Esophagus squamous epithelium (tissue), 5 donors: ENCODE measurements at regions not wholly inside any gene's neighbourhood (a gene's known extent, or its start where the extent isn't known, plus 50 kb on each side); places are given as distances from the start of the nearest gene placed in this dataset.

Experiments used
- DNase-seq: peaks from one replicate; lab custom pipeline; 2025; lab: John Stamatoyannopoulos, UW
- H3K27ac ChIP-seq, 4 donors: fragments of 200-600 bp; sonication (generic); one replicate each; pipeline ENCODE4 v1.5.1; 2016 to 2019; ENCODE audit warnings: mild to moderate bottlenecking in 1 of 4
- H3K27me3 ChIP-seq, 4 donors: fragments of 200-600 bp; sonication (generic); 1 replicate in 3 of 4; 2 replicates in 1 of 4; pipeline versions ENCODE4 v1.5.1 to v1.6.0; 2017 to 2021; ENCODE audit warnings: antibody characterized with exemption in 1 of 4
- H3K36me3 ChIP-seq, 3 donors: fragments of 200-600 bp; sonication (generic); one replicate each; pipeline ENCODE4 v1.5.1; 2016 to 2019
- H3K4me1 ChIP-seq, 3 donors: fragments of 200-600 bp; sonication (generic); one replicate each; pipeline ENCODE4 v1.5.1; 2017 to 2019
- H3K4me3 ChIP-seq, 4 donors: fragments of 200-600 bp; sonication (generic); 1 replicate in 3 of 4; 2 replicates in 1 of 4; pipeline ENCODE4 v1.5.1; 2016 to 2019; ENCODE audit warnings: mild to moderate bottlenecking in 2 of 4, moderate library complexity in 1 of 4
- H3K9me3 ChIP-seq, 3 donors: fragments of 200-600 bp; sonication (generic); one replicate each; pipeline ENCODE4 v1.5.1; 2016 to 2019
- CTCF ChIP-seq, 6 experiments: fragments of 450-650 bp in 4 of 6; fragments of 200-600 bp in 2 of 6; sonication (generic) in 2 of 6; IDR thresholded peaks; one replicate each; pipeline ENCODE4 v1.5.1; 2016 to 2019; ENCODE audit warnings: antibody characterized with exemption in 6 of 6, mild to moderate bottlenecking in 4 of 6, moderate library complexity in 4 of 6
- POLR2A ChIP-seq, 4 donors: fragments of 450-650 bp; IDR thresholded peaks; one replicate each; pipeline ENCODE4 v1.6.1; 2017; ENCODE audit warnings: antibody characterized with exemption in 4 of 4, mild to moderate bottlenecking in 4 of 4, moderate library complexity in 3 of 4
- WGBS, 2 donors: methylation state at CpG; one replicate each; pipeline ENCODE4 v1.1.5; 2018; 5-methylcytosine and 5-hydroxymethylcytosine counted together
- intact Hi-C: fragments of 100-400 bp; cut with DNase I; formaldehyde crosslinking; loops from one replicate; pipeline ENCODE4 v1.15.0; 2022
- donor health status: DM: yes; HTN: yes; CAD: no.

GRCh38 chr1:65512967-65513780, 92.7 kb downstream of the LEPR start:
- no peaks in the 10 kb centered on the region for H3K27me3 ChIP-seq
- no peaks in the 10 kb centered on the region for H3K36me3 ChIP-seq
- H3K27ac ChIP-seq = no peak overlapping the region
- TF ChIP-seq CTCF (IDR thresholded peaks at IDR 0.05) (no peak), POLR2A (IDR thresholded peaks at IDR 0.05) (no peak)
- intact Hi-C loops = no loop called here
- no peak overlapping the region for H3K4me3 ChIP-seq
- no peaks in the 10 kb centered on the region for H3K4me1 ChIP-seq
- 62 to 76% methylated on average over 1 of the region's 1 CpG for WGBS, 2 donors
- no peak for DNase-seq
- H3K9me3 ChIP-seq = no peaks in the 10 kb centered on the region

GRCh38 chr1:65514041-65514440, 93.6 kb downstream of the LEPR start:
- intact Hi-C loops = no loop called here
- 47 to 59% methylated on average over 2 of the region's 2 CpGs for WGBS, 2 donors
- no peak overlapping the region for H3K27ac ChIP-seq
- DNase-seq = no peak
- TF ChIP-seq POLR2A (IDR thresholded peaks at IDR 0.05) (no peak), CTCF (IDR thresholded peaks at IDR 0.05) (no peak)
- H3K36me3 ChIP-seq = no peaks in the 10 kb centered on the region
- no peak overlapping the region for H3K4me3 ChIP-seq
- H3K27me3 ChIP-seq = no peaks in the 10 kb centered on the region
- no peaks in the 10 kb centered on the region for H3K4me1 ChIP-seq
- H3K9me3 ChIP-seq = no peaks in the 10 kb centered on the region

GRCh38 chr1:65524931-65525265, 104.4 kb downstream of the LEPR start:
- H3K4me3 ChIP-seq = peak overlapping the region; percentile 32 to 73 (median 48)
- no peak for TF ChIP-seq CTCF (IDR thresholded peaks at IDR 0.05)
- no peak for TF ChIP-seq POLR2A (IDR thresholded peaks at IDR 0.05)
- H3K36me3 ChIP-seq = no peaks in the 10 kb centered on the region
- peak overlapping the region; percentile 56 to 83 (median 71) for H3K27ac ChIP-seq
- WGBS, 2 donors = 44 to 54% methylated on average over 5 of the region's 5 CpGs
- H3K9me3 ChIP-seq = no peaks in the 10 kb centered on the region
- peaks cover 0 to 11% (median 8%) of the 10 kb centered on the region in 3 donors for H3K4me1 ChIP-seq
- DNase-seq = no peak
- H3K27me3 ChIP-seq = peaks cover 0 to 46% (median 3%) of the 10 kb centered on the region in 4 donors
- intact Hi-C loops = no loop called here

- TF ChIP-seq CTCF (IDR thresholded peaks at IDR 0.05) = no peak
- TF ChIP-seq POLR2A (IDR thresholded peaks at IDR 0.05) = no peak
- Histone ChIP-seq H3K27me3 (peaks cover 0 to 46% (median 3%) of the 10 kb centered on the region in 4 donors), H3K36me3 (no peaks in the 10 kb centered on the region), H3K9me3 (no peaks in the 10 kb centered on the region), H3K4me3 (peak overlapping the region; percentile 32 to 73 (median 48)), H3K4me1 (peaks cover 0 to 11% (median 8%) of the 10 kb centered on the region in 3 donors), H3K27ac (peak overlapping the region; percentile 56 to 83 (median 71))
- DNase-seq = no peak
- intact Hi-C loops = no loop called here
- 3 to 13% methylated on average over 8 to 19 of the region's 87 CpGs for WGBS, 2 donors
Measured at GRCh38 chr1:65525266-65526048, 105.0 kb downstream of the LEPR start.

GRCh38 chr1:65526049-65526556, 105.6 kb downstream of the LEPR start:
- DNase-seq = no peak
- no peaks in the 10 kb centered on the region for H3K36me3 ChIP-seq
- no peaks in the 10 kb centered on the region for H3K9me3 ChIP-seq
- intact Hi-C loops = no loop called here
- peaks cover 0 to 46% (median 3%) of the 10 kb centered on the region in 4 donors for H3K27me3 ChIP-seq
- WGBS, 2 donors = 20 to 24% methylated on average over 4 to 10 of the region's 10 CpGs
- peak overlapping the region; percentile 32 to 73 (median 48) for H3K4me3 ChIP-seq
- peaks cover 0 to 11% (median 8%) of the 10 kb centered on the region in 3 donors for H3K4me1 ChIP-seq
- no peak for TF ChIP-seq CTCF (IDR thresholded peaks at IDR 0.05)
- TF ChIP-seq POLR2A (IDR thresholded peaks at IDR 0.05) = no peak
- H3K27ac ChIP-seq = peak overlapping the region; percentile 56 to 83 (median 71)
